Activated naive CD8-positive, alpha-beta T cell (primary cell): ENCODE measurements at regions not wholly inside any gene's neighbourhood (a gene's known extent, or its start where the extent isn't known, plus 50 kb on each side); places are given as distances from the start of the nearest gene placed in this dataset.
A peak's percentile ranks its signal among the peaks of the same experiment; 100 is the strongest.
"Not testable (repeated sequence)": the region's sequence is repeated elsewhere in the genome, so short reads cannot be mapped to it uniquely, and the experiment has no call there.

Experiments used
- H3K27ac Mint-ChIP-seq: one replicate; pipeline ENCODE4 v1.8.0; 2021; ENCODE audit warnings: mixed read lengths
- H3K27me3 Mint-ChIP-seq: one replicate; pipeline ENCODE4 v1.8.0; 2021; ENCODE audit warnings: mixed read lengths
- H3K36me3 Mint-ChIP-seq: one replicate; pipeline ENCODE4 v1.8.0; 2021; ENCODE audit warnings: mixed read lengths
- H3K4me1 Mint-ChIP-seq: one replicate; pipeline ENCODE4 v1.8.0; 2021; ENCODE audit warnings: low read depth, mixed read lengths
- H3K4me3 Mint-ChIP-seq: one replicate; pipeline ENCODE4 v1.8.0; 2021; ENCODE audit warnings: mild to moderate bottlenecking, mixed read lengths
- H3K9me3 Mint-ChIP-seq: one replicate; pipeline ENCODE4 v1.8.0; 2021; ENCODE audit warnings: low read depth, mixed read lengths

GRCh38 chr7:114076392-114077157 is 157.8 kb upstream of the PPP1R3A start:
- not testable (repeated sequence) for H3K9me3 Mint-ChIP-seq, H3K27ac Mint-ChIP-seq

GRCh38 chr7:114073701-114074100 is 154.9 kb upstream of the PPP1R3A start:
- peaks cover 7% of the 10 kb centered on the region for H3K27me3 Mint-ChIP-seq
- no peaks in the 10 kb centered on the region for H3K4me1 Mint-ChIP-seq
- H3K36me3 Mint-ChIP-seq, result no peaks in the 10 kb centered on the region
- H3K9me3 Mint-ChIP-seq, result no peaks in the 10 kb centered on the region
- H3K27ac Mint-ChIP-seq, result no peak overlapping the region
- no peak overlapping the region for H3K4me3 Mint-ChIP-seq

More at GRCh38 chr7:114076392-114077157, 157.8 kb upstream of the PPP1R3A start:
- not testable (repeated sequence) for H3K4me3 Mint-ChIP-seq, H3K36me3 Mint-ChIP-seq, H3K4me1 Mint-ChIP-seq
- H3K27me3 Mint-ChIP-seq, result peaks cover 15% of the 10 kb centered on the region

GRCh38 chr7:114070246-114070645 is 151.4 kb upstream of the PPP1R3A start:
- no peaks in the 10 kb centered on the region for H3K4me1 Mint-ChIP-seq
- no peaks in the 10 kb centered on the region for H3K9me3 Mint-ChIP-seq
- H3K4me3 Mint-ChIP-seq, result no peak overlapping the region
- peaks cover 3% of the 10 kb centered on the region for H3K27me3 Mint-ChIP-seq
- H3K36me3 Mint-ChIP-seq, result no peaks in the 10 kb centered on the region
- H3K27ac Mint-ChIP-seq, result no peak overlapping the region

GRCh38 chr7:114062810-114063209 is 144.0 kb upstream of the PPP1R3A start:
- Mint-ChIP-seq H3K27me3 (peaks cover 3% of the 10 kb centered on the region), H3K27ac (no peak overlapping the region), H3K36me3 (no peaks in the 10 kb centered on the region), H3K4me1 (no peaks in the 10 kb centered on the region), H3K9me3 (no peaks in the 10 kb centered on the region), H3K4me3 (no peak overlapping the region)

GRCh38 chr7:114051871-114052331 is 133.1 kb upstream of the PPP1R3A start:
- Mint-ChIP-seq H3K9me3 (no peaks in the 10 kb centered on the region), H3K4me3 (no peak overlapping the region), H3K4me1 (peaks cover 14% of the 10 kb centered on the region), H3K27ac (no peak overlapping the region), H3K36me3 (no peaks in the 10 kb centered on the region), H3K27me3 (peaks cover 3% of the 10 kb centered on the region)

GRCh38 chr7:114050571-114050970 is 131.8 kb upstream of the PPP1R3A start:
- no peak overlapping the region for H3K4me3 Mint-ChIP-seq
- peaks cover 3% of the 10 kb centered on the region for H3K27me3 Mint-ChIP-seq
- H3K27ac Mint-ChIP-seq, result no peak overlapping the region
- H3K36me3 Mint-ChIP-seq, result no peaks in the 10 kb centered on the region
- H3K4me1 Mint-ChIP-seq, result peaks cover 14% of the 10 kb centered on the region
- no peaks in the 10 kb centered on the region for H3K9me3 Mint-ChIP-seq

- Mint-ChIP-seq H3K9me3 (no peaks in the 10 kb centered on the region), H3K27me3 (peaks cover 3% of the 10 kb centered on the region), H3K4me3 (peak overlapping the region; percentile 80), H3K36me3 (no peaks in the 10 kb centered on the region), H3K4me1 (peaks cover 14% of the 10 kb centered on the region), H3K27ac (no peak overlapping the region)
Measured at GRCh38 chr7:114048386-114049235, 129.8 kb upstream of the PPP1R3A start.

- Mint-ChIP-seq H3K27me3 (no peaks in the 10 kb centered on the region), H3K4me1 (peaks cover 14% of the 10 kb centered on the region), H3K9me3 (no peaks in the 10 kb centered on the region), H3K27ac (no peak overlapping the region), H3K4me3 (peak overlapping the region; percentile 80), H3K36me3 (no peaks in the 10 kb centered on the region)
Measured at GRCh38 chr7:114047889-114048288, 129.1 kb upstream of the PPP1R3A start.

- Mint-ChIP-seq H3K36me3 (no peaks in the 10 kb centered on the region), H3K27me3 (no peaks in the 10 kb centered on the region), H3K4me3 (no peak overlapping the region), H3K9me3 (no peaks in the 10 kb centered on the region), H3K4me1 (no peaks in the 10 kb centered on the region), H3K27ac (no peak overlapping the region)
Measured at GRCh38 chr7:114033475-114033874, 114.7 kb upstream of the PPP1R3A start.

- H3K9me3 Mint-ChIP-seq, result no peaks in the 10 kb centered on the region
- no peaks in the 10 kb centered on the region for H3K36me3 Mint-ChIP-seq
- no peak overlapping the region for H3K27ac Mint-ChIP-seq
- H3K27me3 Mint-ChIP-seq, result peaks cover 2% of the 10 kb centered on the region
- no peaks in the 10 kb centered on the region for H3K4me1 Mint-ChIP-seq
- no peak overlapping the region for H3K4me3 Mint-ChIP-seq
Measured at GRCh38 chr7:114026486-114027089, 107.8 kb upstream of the PPP1R3A start.

- Mint-ChIP-seq H3K9me3 (no peaks in the 10 kb centered on the region), H3K27me3 (no peaks in the 10 kb centered on the region), H3K27ac (no peak overlapping the region), H3K4me3 (no peak overlapping the region), H3K36me3 (no peaks in the 10 kb centered on the region), H3K4me1 (no peaks in the 10 kb centered on the region)
Measured at GRCh38 chr7:114021135-114021534, 102.3 kb upstream of the PPP1R3A start.

GRCh38 chr7:114008696-114009095 is 89.9 kb upstream of the PPP1R3A start:
- H3K4me3 Mint-ChIP-seq, result no peak overlapping the region
- no peak overlapping the region for H3K27ac Mint-ChIP-seq
- H3K4me1 Mint-ChIP-seq, result no peaks in the 10 kb centered on the region
- H3K36me3 Mint-ChIP-seq, result no peaks in the 10 kb centered on the region
- no peaks in the 10 kb centered on the region for H3K9me3 Mint-ChIP-seq
- peaks cover 2% of the 10 kb centered on the region for H3K27me3 Mint-ChIP-seq

- peaks cover under 1% of the 10 kb centered on the region for H3K9me3 Mint-ChIP-seq
- H3K27ac Mint-ChIP-seq, result no peak overlapping the region
- H3K36me3 Mint-ChIP-seq, result no peaks in the 10 kb centered on the region
- no peaks in the 10 kb centered on the region for H3K27me3 Mint-ChIP-seq
- H3K4me3 Mint-ChIP-seq, result no peak overlapping the region
- no peaks in the 10 kb centered on the region for H3K4me1 Mint-ChIP-seq
Measured at GRCh38 chr7:114007386-114007785, 88.6 kb upstream of the PPP1R3A start.

- no peak overlapping the region for H3K27ac Mint-ChIP-seq
- no peaks in the 10 kb centered on the region for H3K4me1 Mint-ChIP-seq
- no peaks in the 10 kb centered on the region for H3K27me3 Mint-ChIP-seq
- no peaks in the 10 kb centered on the region for H3K36me3 Mint-ChIP-seq
- H3K4me3 Mint-ChIP-seq, result no peak overlapping the region
- peaks cover 6% of the 10 kb centered on the region for H3K9me3 Mint-ChIP-seq
Measured at GRCh38 chr7:113998934-113999333, 80.1 kb upstream of the PPP1R3A start.

GRCh38 chr7:113996405-113996804 is 77.6 kb upstream of the PPP1R3A start:
- H3K9me3 Mint-ChIP-seq, result no peaks in the 10 kb centered on the region
- no peaks in the 10 kb centered on the region for H3K27me3 Mint-ChIP-seq
- H3K27ac Mint-ChIP-seq, result no peak overlapping the region
- no peaks in the 10 kb centered on the region for H3K36me3 Mint-ChIP-seq
- H3K4me3 Mint-ChIP-seq, result no peak overlapping the region
- H3K4me1 Mint-ChIP-seq, result no peaks in the 10 kb centered on the region
